ENCODE measurements at regions not wholly inside any gene's neighbourhood (a gene's known extent, or its start where the extent isn't known, plus 50 kb on each side); places are given as distances from the start of the nearest gene placed in this dataset.

- ChIA-PET POLR2A (ENCODE audit: low non-redundant PET) (no interaction called here), CTCF (no interaction called here)
- no peak overlapping the region for H3K27ac ChIP-seq
- TF ChIP-seq, protein P1, sequence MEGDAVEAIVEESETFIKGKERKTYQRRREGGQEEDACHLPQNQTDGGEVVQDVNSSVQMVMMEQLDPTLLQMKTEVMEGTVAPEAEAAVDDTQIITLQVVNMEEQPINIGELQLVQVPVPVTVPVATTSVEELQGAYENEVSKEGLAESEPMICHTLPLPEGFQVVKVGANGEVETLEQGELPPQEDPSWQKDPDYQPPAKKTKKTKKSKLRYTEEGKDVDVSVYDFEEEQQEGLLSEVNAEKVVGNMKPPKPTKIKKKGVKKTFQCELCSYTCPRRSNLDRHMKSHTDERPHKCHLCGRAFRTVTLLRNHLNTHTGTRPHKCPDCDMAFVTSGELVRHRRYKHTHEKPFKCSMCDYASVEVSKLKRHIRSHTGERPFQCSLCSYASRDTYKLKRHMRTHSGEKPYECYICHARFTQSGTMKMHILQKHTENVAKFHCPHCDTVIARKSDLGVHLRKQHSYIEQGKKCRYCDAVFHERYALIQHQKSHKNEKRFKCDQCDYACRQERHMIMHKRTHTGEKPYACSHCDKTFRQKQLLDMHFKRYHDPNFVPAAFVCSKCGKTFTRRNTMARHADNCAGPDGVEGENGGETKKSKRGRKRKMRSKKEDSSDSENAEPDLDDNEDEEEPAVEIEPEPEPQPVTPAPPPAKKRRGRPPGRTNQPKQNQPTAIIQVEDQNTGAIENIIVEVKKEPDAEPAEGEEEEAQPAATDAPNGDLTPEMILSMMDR (conservative IDR thresholded peaks at IDR 0.05; ENCODE audit: low read depth): no peak
- DNase-seq (ENCODE audit: low spot score): no peak
Measured at GRCh38 chr1:232493869-232494268, 136.1 kb downstream of the SIPA1L2 start.

DNA sequence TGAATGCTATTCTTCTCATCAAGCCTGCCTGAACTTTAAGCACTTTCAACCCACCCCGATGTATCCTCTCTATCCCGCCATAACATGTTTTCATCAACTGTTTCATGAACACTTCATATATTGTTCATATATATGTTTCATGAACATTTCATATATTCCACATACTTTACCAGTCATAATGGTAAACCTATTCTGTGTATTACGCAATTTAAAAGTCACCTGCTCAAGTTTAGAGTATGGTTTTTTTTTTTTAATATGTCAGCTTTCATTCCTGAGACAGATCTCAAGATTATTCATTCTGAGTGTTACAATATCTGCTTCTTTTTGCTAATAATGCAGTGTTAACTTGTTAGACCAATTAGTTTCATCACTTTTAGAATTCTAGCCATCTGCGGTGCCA, 140.7 kb downstream of the SIPA1L2 start:
- no peak for DNase-seq (ENCODE audit: low spot score)
- TF ChIP-seq, protein P1 (conservative IDR thresholded peaks at IDR 0.05; ENCODE audit: low read depth): no peak
- H3K27ac ChIP-seq: no peak overlapping the region
- CTCF ChIA-PET: no interaction called here
- POLR2A ChIA-PET (ENCODE audit: low non-redundant PET): no interaction called here

- TF ChIP-seq, protein P1 (conservative IDR thresholded peaks at IDR 0.05; ENCODE audit: low read depth): no peak
- no peak overlapping the region for H3K27ac ChIP-seq
- POLR2A ChIA-PET (ENCODE audit: low non-redundant PET): no interaction called here
- CTCF ChIA-PET: no interaction called here
- DNase-seq (ENCODE audit: low spot score): no peak
Measured at GRCh38 chr1:232487236-232487635, 142.7 kb downstream of the SIPA1L2 start.

DNA sequence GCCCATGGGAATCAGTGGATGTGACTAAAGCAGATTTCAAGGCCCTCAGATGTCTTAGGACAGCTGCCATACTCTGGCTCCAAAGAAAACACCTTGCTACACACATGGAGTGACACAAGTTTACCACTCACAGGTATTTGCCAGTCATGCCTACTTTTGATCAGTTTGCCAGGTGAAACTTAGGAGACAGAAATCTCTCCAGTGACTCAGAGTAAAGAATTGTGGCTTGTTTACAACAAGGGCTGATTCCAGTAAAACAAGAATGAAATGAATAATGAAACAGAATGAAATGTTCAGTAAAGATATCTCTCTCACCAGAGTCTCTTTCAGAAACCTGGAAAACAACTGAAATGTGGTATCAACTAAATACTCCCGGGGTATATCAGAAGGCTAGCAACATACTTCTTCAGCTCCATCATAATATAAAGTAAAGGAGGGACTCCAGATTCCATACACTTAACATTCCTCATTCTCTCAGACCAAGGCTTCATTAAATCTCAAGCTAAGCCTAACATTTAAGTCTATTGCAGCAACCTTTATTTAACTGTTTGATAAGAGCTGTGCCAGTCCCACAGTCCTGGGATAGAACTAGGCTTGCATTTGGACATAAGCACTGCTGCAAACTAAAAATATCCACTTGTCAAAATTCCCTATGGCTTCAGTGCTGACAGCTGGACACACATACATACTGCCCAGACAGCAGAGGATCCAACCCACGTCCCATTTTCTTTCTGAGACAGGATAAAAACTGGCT, 143.3 kb downstream of the SIPA1L2 start:
- no peak overlapping the region for H3K27ac ChIP-seq
- POLR2A ChIA-PET (ENCODE audit: low non-redundant PET): no interaction called here
- TF ChIP-seq, protein P1 (conservative IDR thresholded peaks at IDR 0.05; ENCODE audit: low read depth): no peak
- peak; percentile 26 for DNase-seq (ENCODE audit: low spot score)
- CTCF ChIA-PET: interaction anchor here (0.6 kb wide), 1 partner anchor 170 kb away, joined by 4 read pairs; no protein-coding TSS in a partner anchor

DNA sequence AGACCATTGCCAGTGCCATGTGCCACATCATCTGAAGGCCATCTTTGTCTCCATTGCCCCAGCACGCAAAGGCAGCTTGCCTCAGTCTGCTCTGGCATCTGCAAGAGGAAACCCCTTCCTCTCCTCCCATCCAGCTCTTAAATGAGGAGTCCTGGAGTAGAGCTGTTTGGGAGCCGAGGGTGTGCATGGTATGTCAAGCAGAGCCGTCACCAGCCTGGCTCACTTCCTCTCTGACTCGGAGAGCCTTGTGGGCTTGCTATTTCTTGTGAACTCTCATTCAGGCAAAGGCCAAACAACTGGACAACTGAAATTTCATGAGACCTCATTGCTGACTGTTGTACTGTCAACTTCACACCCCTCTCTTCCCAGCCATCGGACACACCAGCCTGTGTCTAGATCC, 143.9 kb downstream of the SIPA1L2 start:
- TF ChIP-seq, protein P1 (conservative IDR thresholded peaks at IDR 0.05; ENCODE audit: low read depth): no peak
- no peak for DNase-seq (ENCODE audit: low spot score)
- CTCF ChIA-PET: interaction anchor here (0.6 kb wide), 1 partner anchor 170 kb away, joined by 4 read pairs; no protein-coding TSS in a partner anchor
- no peak overlapping the region for H3K27ac ChIP-seq
- POLR2A ChIA-PET (ENCODE audit: low non-redundant PET): no interaction called here

- CTCF ChIA-PET: interaction anchor here (1.4 kb wide), 1 partner anchor 11 kb away, joined by 4 read pairs; no protein-coding TSS in a partner anchor
- no peak overlapping the region for H3K27ac ChIP-seq
- TF ChIP-seq, protein P1 (conservative IDR thresholded peaks at IDR 0.05; ENCODE audit: low read depth): no peak
- no peak for DNase-seq (ENCODE audit: low spot score)
- POLR2A ChIA-PET (ENCODE audit: low non-redundant PET): no interaction called here
Measured at GRCh38 chr1:232484856-232485255, 145.1 kb downstream of the SIPA1L2 start.
